ENCODE measurements at regions not wholly inside any gene's neighbourhood (a gene's known extent, or its start where the extent isn't known, plus 50 kb on each side); places are given as distances from the start of the nearest gene placed in this dataset.

GRCh38 chr2:58494071-58494501 is 253.0 kb upstream of the FANCL start:
- Histone ChIP-seq H3K9me3 (ENCODE audit: severe bottlenecking) (no peaks in the 10 kb centered on the region), H3K27ac (no peak overlapping the region), H3K36me3 (no peaks in the 10 kb centered on the region), H3K4me3 (ENCODE audit: low read depth, low read length) (no peak overlapping the region), H3K27me3 (ENCODE audit: insufficient read depth, low read depth, severe bottlenecking) (no peaks in the 10 kb centered on the region)
- no peak for DNase-seq
- no peak for TF ChIP-seq CTCF (IDR thresholded peaks at IDR 0.05; ENCODE audit: low read depth, low read length)

GRCh38 chr2:58484629-58485028 is 243.5 kb upstream of the FANCL start:
- no peak for TF ChIP-seq CTCF (IDR thresholded peaks at IDR 0.05; ENCODE audit: low read depth, low read length)
- H3K27ac ChIP-seq = no peak overlapping the region
- no peak for DNase-seq

GRCh38 chr2:58484221-58484620 is 243.1 kb upstream of the FANCL start:
- Histone ChIP-seq H3K27ac (no peak overlapping the region), H3K36me3 (no peaks in the 10 kb centered on the region), H3K4me3 (ENCODE audit: low read depth, low read length) (no peak overlapping the region), H3K27me3 (ENCODE audit: insufficient read depth, low read depth, severe bottlenecking) (no peaks in the 10 kb centered on the region), H3K9me3 (ENCODE audit: severe bottlenecking) (no peaks in the 10 kb centered on the region)
- no peak for TF ChIP-seq CTCF (IDR thresholded peaks at IDR 0.05; ENCODE audit: low read depth, low read length)
- DNase-seq = no peak

More at GRCh38 chr2:58484629-58485028, 243.5 kb upstream of the FANCL start:
- Histone ChIP-seq H3K9me3 (ENCODE audit: severe bottlenecking) (no peaks in the 10 kb centered on the region), H3K36me3 (no peaks in the 10 kb centered on the region), H3K4me3 (ENCODE audit: low read depth, low read length) (no peak overlapping the region), H3K27me3 (ENCODE audit: insufficient read depth, low read depth, severe bottlenecking) (no peaks in the 10 kb centered on the region)

- H3K27me3 ChIP-seq (ENCODE audit: insufficient read depth, low read depth, severe bottlenecking) = no peaks in the 10 kb centered on the region
- no peaks in the 10 kb centered on the region for H3K36me3 ChIP-seq
- H3K4me3 ChIP-seq (ENCODE audit: low read depth, low read length) = no peak overlapping the region
- H3K27ac ChIP-seq = no peak overlapping the region
- no peak for DNase-seq
- H3K9me3 ChIP-seq (ENCODE audit: severe bottlenecking) = no peaks in the 10 kb centered on the region
- no peak for TF ChIP-seq CTCF (IDR thresholded peaks at IDR 0.05; ENCODE audit: low read depth, low read length)
Observed at GRCh38 chr2:58483307-58483706, 242.2 kb upstream of the FANCL start.

- H3K9me3 ChIP-seq (ENCODE audit: severe bottlenecking) = no peaks in the 10 kb centered on the region
- H3K27ac ChIP-seq = no peak overlapping the region
- no peak overlapping the region for H3K4me3 ChIP-seq (ENCODE audit: low read depth, low read length)
- H3K36me3 ChIP-seq = no peaks in the 10 kb centered on the region
- no peaks in the 10 kb centered on the region for H3K27me3 ChIP-seq (ENCODE audit: insufficient read depth, low read depth, severe bottlenecking)
- DNase-seq = no peak
- TF ChIP-seq CTCF (IDR thresholded peaks at IDR 0.05; ENCODE audit: low read depth, low read length) = no peak
Observed at GRCh38 chr2:58481670-58482069, 240.5 kb upstream of the FANCL start.

- TF ChIP-seq CTCF (IDR thresholded peaks at IDR 0.05; ENCODE audit: low read depth, low read length) = no peak
- no peak for DNase-seq
- no peak overlapping the region for H3K27ac ChIP-seq
- H3K27me3 ChIP-seq (ENCODE audit: insufficient read depth, low read depth, severe bottlenecking) = no peaks in the 10 kb centered on the region
- H3K4me3 ChIP-seq (ENCODE audit: low read depth, low read length) = no peak overlapping the region
- no peaks in the 10 kb centered on the region for H3K9me3 ChIP-seq (ENCODE audit: severe bottlenecking)
- H3K36me3 ChIP-seq = no peaks in the 10 kb centered on the region
Observed at GRCh38 chr2:58480141-58480540, 239.0 kb upstream of the FANCL start.

Data from WERI-Rb-1 (cell line).